ENCODE measurements at regions not wholly inside any gene's neighbourhood (a gene's known extent, or its start where the extent isn't known, plus 50 kb on each side); places are given as distances from the start of the nearest gene placed in this dataset.

GRCh38 chr2:161044921-161045320 lies 115.3 kb upstream of the TANK start:
- no peaks in the 10 kb centered on the region for H3K4me1 ChIP-seq (ENCODE audit: control insufficient read depth in 2 of 2, insufficient read depth in 2 of 2, low read length in 2 of 2)
- H3K9ac ChIP-seq (ENCODE audit: low read length), result no peak overlapping the region
- H3K27ac ChIP-seq (ENCODE audit: low read length in 2 of 2), result no peak overlapping the region
- TF ChIP-seq CTCF (IDR thresholded peaks at IDR 0.05) (no peak), EZH2 (IDR thresholded peaks at IDR 0.05; ENCODE audit: borderline replicate concordance, insufficient read depth, low read depth, low read length, poor library complexity, severe bottlenecking) (no peak)
- no peak for ATAC-seq (ENCODE audit: low read depth)
- ChIA-PET CTCF (no interaction called here), POLR2A (no interaction called here)
- no peak overlapping the region for H3K4me2 ChIP-seq (replicated peaks; ENCODE audit: low read depth, low read length, poor library complexity, severe bottlenecking)
- WGBS (ENCODE audit: insufficient coverage), result no CpG with 5 or more reads among the region's 1 CpG
- no peaks in the 10 kb centered on the region for H4K20me1 ChIP-seq (ENCODE audit: control insufficient read depth, insufficient read depth, low read length, poor library complexity, severe bottlenecking)
- Mint-ChIP-seq H3K9me3 (ENCODE audit: insufficient read depth) (no peaks in the 10 kb centered on the region), H3K4me3 (no peak overlapping the region), H3K27ac (no peak overlapping the region), H3K4me1 (no peaks in the 10 kb centered on the region), H3K27me3 (peaks cover 38% of the 10 kb centered on the region)
- H2AFZ ChIP-seq (ENCODE audit: insufficient read depth, low read depth, low read length, poor library complexity, severe bottlenecking), result no peak overlapping the region
- no peak overlapping the region for H3K4me3 ChIP-seq (ENCODE audit: control extremely low read depth in 1 of 5, extremely low read depth in 1 of 5, insufficient read depth in 1 of 5, low read depth in 2 of 5, low read length in 4 of 5)
- H3K27me3 ChIP-seq (replicated peaks in 1 of 4; ENCODE audit: control extremely low read depth in 1 of 4, control insufficient read depth in 3 of 4, insufficient read depth in 4 of 4, low read length in 3 of 4), result peaks cover 0 to 20% (median 4%) of the 10 kb centered on the region in 4 experiments
- no peaks in the 10 kb centered on the region for H3K9me3 ChIP-seq (ENCODE audit: control extremely low read depth in 1 of 3, control insufficient read depth in 2 of 3, insufficient read depth in 1 of 3, low read length in 2 of 3)
- no peak for DNase-seq
- no peaks in the 10 kb centered on the region for H3K79me2 ChIP-seq (ENCODE audit: control insufficient read depth, insufficient read depth, low read length)
- intact Hi-C loops (cut with micrococcal nuclease), result no loop called here
- H3K36me3 ChIP-seq (replicated peaks in 1 of 2; ENCODE audit: control extremely low read depth in 1 of 2, control insufficient read depth in 1 of 2, extremely low read depth in 1 of 2, insufficient read depth in 2 of 2, low read length in 1 of 2), result no peaks in the 10 kb centered on the region

GRCh38 chr2:161045726-161046125 lies 114.5 kb upstream of the TANK start:
- H3K27me3 Mint-ChIP-seq, result peaks cover 41% of the 10 kb centered on the region
- no peaks in the 10 kb centered on the region for H3K4me1 ChIP-seq (ENCODE audit: control insufficient read depth in 2 of 2, insufficient read depth in 2 of 2, low read length in 2 of 2)
- POLR2A ChIA-PET, result no interaction called here
- no peak overlapping the region for H3K9ac ChIP-seq (ENCODE audit: low read length)
- no peak overlapping the region for H3K27ac ChIP-seq (ENCODE audit: low read length in 2 of 2)
- H3K9me3 ChIP-seq (ENCODE audit: control extremely low read depth in 1 of 3, control insufficient read depth in 2 of 3, insufficient read depth in 1 of 3, low read length in 2 of 3), result no peaks in the 10 kb centered on the region
- H3K4me2 ChIP-seq (replicated peaks; ENCODE audit: low read depth, low read length, poor library complexity, severe bottlenecking), result no peak overlapping the region
- intact Hi-C loops (cut with micrococcal nuclease), result no loop called here
- no peak overlapping the region for H3K4me3 ChIP-seq (ENCODE audit: control extremely low read depth in 1 of 5, extremely low read depth in 1 of 5, insufficient read depth in 1 of 5, low read depth in 2 of 5, low read length in 4 of 5)
- H3K36me3 ChIP-seq (replicated peaks in 1 of 2; ENCODE audit: control extremely low read depth in 1 of 2, control insufficient read depth in 1 of 2, extremely low read depth in 1 of 2, insufficient read depth in 2 of 2, low read length in 1 of 2), result no peaks in the 10 kb centered on the region
- TF ChIP-seq EZH2 (IDR thresholded peaks at IDR 0.05; ENCODE audit: borderline replicate concordance, insufficient read depth, low read depth, low read length, poor library complexity, severe bottlenecking) (no peak), CTCF (IDR thresholded peaks at IDR 0.05) (no peak)
- DNase-seq, result no peak
- no peak overlapping the region for H3K27ac Mint-ChIP-seq
- H4K20me1 ChIP-seq (ENCODE audit: control insufficient read depth, insufficient read depth, low read length, poor library complexity, severe bottlenecking), result no peaks in the 10 kb centered on the region
- H3K9me3 Mint-ChIP-seq (ENCODE audit: insufficient read depth), result no peaks in the 10 kb centered on the region
- no peak overlapping the region for H3K4me3 Mint-ChIP-seq
- WGBS (ENCODE audit: insufficient coverage), result no CpG with 5 or more reads among the region's 1 CpG
- H2AFZ ChIP-seq (ENCODE audit: insufficient read depth, low read depth, low read length, poor library complexity, severe bottlenecking), result no peak overlapping the region
- H3K4me1 Mint-ChIP-seq, result no peaks in the 10 kb centered on the region
- H3K27me3 ChIP-seq (replicated peaks in 1 of 4; ENCODE audit: control extremely low read depth in 1 of 4, control insufficient read depth in 3 of 4, insufficient read depth in 4 of 4, low read length in 3 of 4), result peaks cover 0 to 20% (median 6%) of the 10 kb centered on the region in 4 experiments
- CTCF ChIA-PET, result no interaction called here
- ATAC-seq (ENCODE audit: low read depth), result no peak
- H3K79me2 ChIP-seq (ENCODE audit: control insufficient read depth, insufficient read depth, low read length), result no peaks in the 10 kb centered on the region

All from B cell (primary cell).